GM18498 (cell line): ENCODE measurements at regions not wholly inside any gene's neighbourhood (a gene's known extent, or its start where the extent isn't known, plus 50 kb on each side); places are given as distances from the start of the nearest gene placed in this dataset.
"Not testable (repeated sequence)": the region's sequence is repeated elsewhere in the genome, so short reads cannot be mapped to it uniquely, and the experiment has no call there.

Experiments
- ATAC-seq: cut with Tn5 transposase; IDR thresholded peaks from one replicate; pipeline ENCODE4 v1.9.1; 2021; ENCODE audit warnings: mild to moderate bottlenecking, moderate library complexity; ENCODE audit not compliant: unreplicated experiment

GRCh38 chr5:104372376-104372775 is 809.8 kb upstream of the NUDT12 start:
- ATAC-seq: no peak

- ATAC-seq: no peak
Measured at GRCh38 chr5:104370523-104370922, 807.9 kb upstream of the NUDT12 start.

- ATAC-seq: no peak
Measured at GRCh38 chr5:104367978-104368377, 805.4 kb upstream of the NUDT12 start.

GRCh38 chr5:104363567-104363966 is 801.0 kb upstream of the NUDT12 start:
- no peak for ATAC-seq

- ATAC-seq: no peak
Measured at GRCh38 chr5:104361932-104362331, 799.3 kb upstream of the NUDT12 start.

- ATAC-seq: no peak
Measured at GRCh38 chr5:104355350-104355749, 792.8 kb upstream of the NUDT12 start.

GRCh38 chr5:104353371-104353770 is 790.8 kb upstream of the NUDT12 start:
- no peak for ATAC-seq

GRCh38 chr5:104352954-104353353 is 790.4 kb upstream of the NUDT12 start:
- no peak for ATAC-seq

GRCh38 chr5:104347119-104347708 is 784.6 kb upstream of the NUDT12 start:
- no peak for ATAC-seq

GRCh38 chr5:104345222-104346016 is 782.8 kb upstream of the NUDT12 start:
- no peak for ATAC-seq

- ATAC-seq: no peak
Measured at GRCh38 chr5:104344809-104345208, 782.2 kb upstream of the NUDT12 start.

- ATAC-seq: no peak
Measured at GRCh38 chr5:104327801-104328200, 765.2 kb upstream of the NUDT12 start.

GRCh38 chr5:104326966-104327365 is 764.4 kb upstream of the NUDT12 start:
- ATAC-seq: no peak

GRCh38 chr5:104325356-104325755 is 762.8 kb upstream of the NUDT12 start:
- no peak for ATAC-seq

- ATAC-seq: not testable (repeated sequence)
Measured at GRCh38 chr5:104316676-104317075, 754.1 kb upstream of the NUDT12 start.

- ATAC-seq: no peak
Measured at GRCh38 chr5:104312481-104312880, 749.9 kb upstream of the NUDT12 start.

GRCh38 chr5:104305602-104306001 is 743.0 kb upstream of the NUDT12 start:
- ATAC-seq: no peak

- no peak for ATAC-seq
Measured at GRCh38 chr5:104299998-104300706, 737.6 kb upstream of the NUDT12 start.

GRCh38 chr5:104298518-104298917 is 735.9 kb upstream of the NUDT12 start:
- ATAC-seq: no peak

GRCh38 chr5:104297076-104297475 is 734.5 kb upstream of the NUDT12 start:
- ATAC-seq: no peak

GRCh38 chr5:104295991-104296390 is 733.4 kb upstream of the NUDT12 start:
- ATAC-seq: no peak

- ATAC-seq: no peak
Measured at GRCh38 chr5:104283136-104283535, 720.5 kb upstream of the NUDT12 start.
